PC-3 (cell line): ENCODE measurements at regions not wholly inside any gene's neighbourhood (a gene's known extent, or its start where the extent isn't known, plus 50 kb on each side); places are given as distances from the start of the nearest gene placed in this dataset.
"Not testable (repeated sequence)": the region's sequence is repeated elsewhere in the genome, so short reads cannot be mapped to it uniquely, and the experiment has no call there.

ENCODE experiments used
- ATAC-seq: fragments of 200-7000 bp; cut with Tn5 transposase; 2 replicates; pipeline ENCODE4 v1.9.1; 2020; ENCODE audit warnings: mild to moderate bottlenecking, moderate library complexity
- BruUV-seq: library from RNA; stranded (reverse); fragments of 400-500 nt; replicated peaks from 2 replicates; lab custom pipeline; 2021; lab: Mats Ljungman, UMichigan
- CTCF ChIA-PET: fragments of 300-600 bp; sonication (Branson Sonifier 250); formaldehyde crosslinking; loops from one replicate; lab custom pipeline; 2022; ENCODE audit warnings: antibody characterized with exemption; lab: Charles Lee
- POLR2A ChIA-PET: fragments of 300-600 bp; sonication (Branson Sonifier 250); formaldehyde crosslinking; loops from one replicate; lab custom pipeline; 2022; ENCODE audit warnings: antibody characterized with exemption; ENCODE audit not compliant: unreplicated experiment; lab: Charles Lee
- DNase-seq: peaks from one replicate; pipeline ENCODE4 v3.0.0-alpha.2; 2015
- H2AFZ ChIP-seq: fragments of 300-600 bp; sonication (generic); 2 replicates; pipeline ENCODE4 v1.6.0; 2016; ENCODE audit warnings: antibody characterized with exemption, low read length
- H3F3A ChIP-seq: fragments of 300-600 bp; sonication (generic); one replicate; pipeline ENCODE4 v1.6.0; 2017; ENCODE audit warnings: antibody characterized with exemption, low read length, control low read depth, mild to moderate bottlenecking; ENCODE audit not compliant: unreplicated experiment
- H3K27ac ChIP-seq: fragments of 300-600 bp; sonication (generic); 2 replicates; pipeline ENCODE4 v1.5.1; 2016; ENCODE audit warnings: mild to moderate bottlenecking, low read length
- H3K27me3 ChIP-seq: fragments of 300-600 bp; sonication (generic); 2 replicates; pipeline ENCODE4 v1.6.1; 2016; ENCODE audit warnings: low read length, mixed read lengths
- H3K36me3 ChIP-seq: fragments of 300-600 bp; sonication (generic); 2 replicates; pipeline ENCODE4 v1.6.1; 2016; ENCODE audit warnings: low read depth, mixed run types, low read length, mixed read lengths
- H3K4me1 ChIP-seq: fragments of 300-600 bp; sonication (generic); 2 replicates; pipeline ENCODE4 v1.5.1; 2016; ENCODE audit warnings: low read length; ENCODE audit not compliant: insufficient read depth
- H3K4me2 ChIP-seq: fragments of 300-600 bp; sonication (generic); 2 replicates; pipeline ENCODE4 v1.6.0; 2016; ENCODE audit warnings: low read length
- H3K4me3 ChIP-seq: fragments of 300-600 bp; sonication (generic); 2 replicates; pipeline ENCODE4 v1.5.1; 2016; ENCODE audit warnings: mild to moderate bottlenecking, low read length, mixed read lengths
- H3K79me2 ChIP-seq: fragments of 300-600 bp; sonication (generic); 2 replicates; pipeline ENCODE4 v1.6.1; 2017; ENCODE audit warnings: low read length, mixed read lengths
- H3K9ac ChIP-seq: fragments of 300-600 bp; sonication (generic); 2 replicates; pipeline ENCODE4 v1.6.0; 2016; ENCODE audit warnings: mild to moderate bottlenecking, low read length
- H3K9me2 ChIP-seq: fragments of 300-600 bp; sonication (generic); replicated peaks from 2 replicates; pipeline ENCODE4 v1.6.1; 2016; ENCODE audit warnings: mixed run types, low read length, mixed read lengths
- H3K9me3 ChIP-seq: fragments of 300-600 bp; sonication (generic); 2 replicates; pipeline ENCODE4 v1.6.1; 2016; ENCODE audit warnings: low read length, mixed read lengths
- H4K20me1 ChIP-seq: fragments of 300-600 bp; sonication (generic); 2 replicates; pipeline ENCODE4 v1.6.1; 2016; ENCODE audit warnings: low read length, mixed read lengths
- CTCF ChIP-seq: fragments of 300-600 bp; sonication (generic); conservative IDR thresholded peaks from 2 replicates; pipeline ENCODE4 v1.5.1; 2017; ENCODE audit warnings: antibody characterized with exemption, low read depth, mild to moderate bottlenecking, low read length
- EZH2 ChIP-seq: fragments of 300-600 bp; sonication (generic); IDR thresholded peaks from one replicate; pipeline ENCODE4 v1.6.1; 2017; ENCODE audit warnings: antibody characterized with exemption, mild to moderate bottlenecking, low read length; ENCODE audit not compliant: unreplicated experiment
- EZH2phosphoT487 ChIP-seq: fragments of 300-600 bp; sonication (generic); IDR thresholded peaks from 2 replicates; pipeline ENCODE4 v1.6.1; 2018; ENCODE audit warnings: mild to moderate bottlenecking, antibody characterized with exemption, low read length, borderline replicate concordance
- intact Hi-C: fragments of 100-400 bp; cut with micrococcal nuclease; formaldehyde crosslinking; loops from 2 replicates; pipeline ENCODE4 v1.9.0; 2023

- H3K4me1 ChIP-seq, result no peaks in the 10 kb centered on the region
- no peak overlapping the region for H3K4me2 ChIP-seq
- no peaks in the 10 kb centered on the region for H3F3A ChIP-seq
- no peaks in the 10 kb centered on the region for H3K79me2 ChIP-seq
- DNase-seq (no peak), ATAC-seq (no peak)
- H3K36me3 ChIP-seq, result no peaks in the 10 kb centered on the region
- TF ChIP-seq EZH2, result no peak
- TF ChIP-seq CTCF, result no peak
- TF ChIP-seq EZH2phosphoT487, result no peak
- H3K4me3 ChIP-seq, result no peak overlapping the region
- no peaks in the 10 kb centered on the region for H3K9me3 ChIP-seq
- no peaks in the 10 kb centered on the region for H4K20me1 ChIP-seq
- no peak overlapping the region for H2AFZ ChIP-seq
- H3K9me2 ChIP-seq, result no peaks in the 10 kb centered on the region
- BruUV-seq, result no TSS peak
- ChIA-PET POLR2A (no interaction called here), CTCF (no interaction called here)
- no peaks in the 10 kb centered on the region for H3K27me3 ChIP-seq
- H3K27ac ChIP-seq, result no peak overlapping the region
- intact Hi-C loops, result no loop called here
- H3K9ac ChIP-seq, result no peak overlapping the region
These were observed 163.5 kb upstream of the MSX2 start for GRCh38 chr5:174560861-174561260.

GRCh38 chr5:174563040-174563439, 161.3 kb upstream of the MSX2 start:
- H3K9me3 ChIP-seq, H2AFZ ChIP-seq, H3K36me3 ChIP-seq, H3K4me2 ChIP-seq, H3K9me2 ChIP-seq, H3K4me3 ChIP-seq, H3K4me1 ChIP-seq, H3K9ac ChIP-seq, BruUV-seq, CTCF ChIA-PET, POLR2A ChIA-PET, intact Hi-C loops, H3K79me2 ChIP-seq, H3K27me3 ChIP-seq, H3F3A ChIP-seq, DNase-seq, ATAC-seq, H4K20me1 ChIP-seq, H3K27ac ChIP-seq: not testable (repeated sequence)

GRCh38 chr5:174563899-174564298, 160.5 kb upstream of the MSX2 start:
- ChIA-PET POLR2A (no interaction called here), CTCF (no interaction called here)
- DNase-seq (no peak), ATAC-seq (no peak)
- TF ChIP-seq EZH2 (no peak), EZH2phosphoT487 (no peak), CTCF (no peak)
- Histone ChIP-seq H3K36me3 (no peaks in the 10 kb centered on the region), H3K4me1 (no peaks in the 10 kb centered on the region), H3K9me2 (no peaks in the 10 kb centered on the region), H3K27ac (no peak overlapping the region), H3K9ac (no peak overlapping the region), H2AFZ (no peak overlapping the region), H3K79me2 (no peaks in the 10 kb centered on the region), H3K9me3 (no peaks in the 10 kb centered on the region), H4K20me1 (no peaks in the 10 kb centered on the region), H3F3A (no peaks in the 10 kb centered on the region), H3K27me3 (no peaks in the 10 kb centered on the region), H3K4me2 (no peak overlapping the region), H3K4me3 (no peak overlapping the region)
- BruUV-seq, result no TSS peak
- intact Hi-C loops, result no loop called here
